T1000 (cell line): ENCODE measurements at regions not wholly inside any gene's neighbourhood (a gene's known extent, or its start where the extent isn't known, plus 50 kb on each side); places are given as distances from the start of the nearest gene placed in this dataset.

ENCODE experiments used
- DNase-seq: peaks from one replicate; lab custom pipeline; 2025; ENCODE audit warnings: mixed read lengths; lab: John Stamatoyannopoulos, UW

- DNase-seq, result no peak
Observed at GRCh38 chr6:87995461-87995860, 52.2 kb upstream of the SPACA1 start.

- no peak for DNase-seq
Observed at GRCh38 chr6:87993356-87993755, 54.3 kb upstream of the SPACA1 start.

GRCh38 chr6:87990871-87991270 lies 56.8 kb upstream of the SPACA1 start:
- no peak for DNase-seq

GRCh38 chr6:87982134-87982533 lies 65.5 kb upstream of the SPACA1 start:
- no peak for DNase-seq

GRCh38 chr6:87979737-87980136 lies 67.9 kb upstream of the SPACA1 start:
- DNase-seq, result no peak

GRCh38 chr6:87976616-87977015 lies 71.0 kb upstream of the SPACA1 start:
- no peak for DNase-seq

GRCh38 chr6:87975561-87975960 lies 72.1 kb upstream of the SPACA1 start:
- no peak for DNase-seq

GRCh38 chr6:87972279-87972678 lies 75.4 kb upstream of the SPACA1 start:
- DNase-seq, result no peak

- no peak for DNase-seq
Observed at GRCh38 chr6:87971605-87972262, 75.9 kb upstream of the SPACA1 start.

GRCh38 chr6:87968435-87969278 lies 79.0 kb upstream of the SPACA1 start:
- DNase-seq, result no peak

- DNase-seq, result no peak
Observed at GRCh38 chr6:87965806-87966205, 81.8 kb upstream of the SPACA1 start.

GRCh38 chr6:87959083-87959482 lies 88.6 kb upstream of the SPACA1 start:
- DNase-seq, result no peak

GRCh38 chr6:87951751-87952150 lies 95.9 kb upstream of the SPACA1 start:
- DNase-seq, result no peak

- no peak for DNase-seq
Observed at GRCh38 chr6:87950614-87951013, 97.0 kb upstream of the SPACA1 start.

- no peak for DNase-seq
Observed at GRCh38 chr6:87949194-87949593, 98.4 kb upstream of the SPACA1 start.

- no peak for DNase-seq
Observed at GRCh38 chr6:87946669-87947068, 101.0 kb upstream of the SPACA1 start.

- DNase-seq, result no peak
Observed at GRCh38 chr6:87945966-87946365, 101.7 kb upstream of the SPACA1 start.

- no peak for DNase-seq
Observed at GRCh38 chr6:87945181-87945580, 102.5 kb upstream of the SPACA1 start.

- peak; percentile 28 for DNase-seq
Observed at GRCh38 chr6:87944541-87944954, 103.1 kb upstream of the SPACA1 start.

GRCh38 chr6:87943191-87943590 lies 104.5 kb upstream of the SPACA1 start:
- no peak for DNase-seq

- DNase-seq, result no peak
Observed at GRCh38 chr6:87941556-87942358, 105.9 kb upstream of the SPACA1 start.

- DNase-seq, result no peak
Observed at GRCh38 chr6:87939776-87940175, 107.9 kb upstream of the SPACA1 start.

GRCh38 chr6:87938287-87938686 lies 109.4 kb upstream of the SPACA1 start:
- no peak for DNase-seq
